A549 (cell line): ENCODE measurements at regions not wholly inside any gene's neighbourhood (a gene's known extent, or its start where the extent isn't known, plus 50 kb on each side); places are given as distances from the start of the nearest gene placed in this dataset.
A peak's percentile ranks its signal among the peaks of the same experiment; 100 is the strongest.

Source experiments
- ATAC-seq, 2 experiments: fragments of 200-7000 bp in 1 of 2; fragments of >200 bp in 1 of 2; cut with Nextera tagmentation in 1 of 2; cut with Tn5 transposase in 1 of 2; 3 replicates each; pipeline versions ENCODE4 v1.8.0 to v1.9.1; 2018 to 2020; ENCODE audit warnings: mild to moderate bottlenecking in 1 of 2, moderate library complexity in 1 of 2
- CTCF ChIA-PET: fragments of 300-600 bp; sonication (Branson Sonifier 250); formaldehyde crosslinking; extraction: SDS; loops from one replicate; lab custom pipeline; 2021; ENCODE audit warnings: antibody characterized with exemption, inconsistent platforms; lab: Yijun Ruan, JAX
- POLR2A ChIA-PET: fragments of 350-600 bp; formaldehyde crosslinking; extraction: SDS; loops from one replicate; lab custom pipeline; 2021; ENCODE audit warnings: antibody characterized with exemption, inconsistent platforms; lab: Yijun Ruan, JAX
- DNase-seq, 2 experiments: peaks; one replicate each; pipeline versions ENCODE4 v3.0.0 to v3.0.0-alpha.2; 2011 to 2016; ENCODE audit warnings: low read depth in 1 of 2, low spot score in 1 of 2
- FAIRE-seq: peaks from 2 replicates; lab custom pipeline; 2011; peaks lifted over from hg19 to GRCh38; lab: Jason Lieb, UNC
- H3K27ac ChIP-seq, 2 experiments: fragments of >200 bp; sonication (Bioruptor Twin); formaldehyde crosslinking; 3 replicates each; pipeline ENCODE4 v1.5.1; 2016 to 2017
- H3K4me1 ChIP-seq: fragments of >200 bp; sonication (Bioruptor Twin); formaldehyde crosslinking; 3 replicates; pipeline ENCODE4 v1.6.1; 2016
- H3K4me2 ChIP-seq: fragments of >200 bp; sonication (Bioruptor Twin); formaldehyde crosslinking; 3 replicates; pipeline ENCODE4 v1.6.1; 2016
- H3K4me3 ChIP-seq: fragments of >200 bp; sonication (Bioruptor Twin); formaldehyde crosslinking; 3 replicates; pipeline ENCODE4 v1.5.1; 2016
- H3K9me3 ChIP-seq: fragments of >200 bp; sonication (Bioruptor Twin); formaldehyde crosslinking; 3 replicates; pipeline ENCODE4 v1.6.1; 2016
- BHLHE40 ChIP-seq: IDR thresholded peaks from 2 replicates; pipeline ENCODE4 v1.6.1; 2012; ENCODE audit warnings: low read depth, low read length, inconsistent platforms
- CBX8 ChIP-seq: fragments of 200-600 bp; sonication (generic); IDR thresholded peaks from 2 replicates; pipeline ENCODE4 v1.6.1; 2016
- CTCF ChIP-seq: fragments of >200 bp; sonication (Bioruptor Twin); formaldehyde crosslinking; IDR thresholded peaks from 3 replicates; pipeline ENCODE4 v1.5.1; 2016
- EHMT2 ChIP-seq: fragments of 200-600 bp; sonication (generic); IDR thresholded peaks from 2 replicates; pipeline ENCODE4 v1.6.1; 2016; ENCODE audit warnings: antibody characterized with exemption, low read depth, mild to moderate bottlenecking, moderate library complexity
- EP300 ChIP-seq, 2 experiments: fragments of >200 bp; sonication (Bioruptor Twin); formaldehyde crosslinking; IDR thresholded peaks; 2 replicates in 1 of 2; 3 replicates in 1 of 2; pipeline ENCODE4 v1.6.1; 2016 to 2017
- FOSL2 ChIP-seq, 2 experiments: fragments of 450-650 bp in 1 of 2; fragments of >200 bp in 1 of 2; sonication (Bioruptor Twin) in 1 of 2; formaldehyde crosslinking; IDR thresholded peaks; 2 replicates each; pipeline versions ENCODE4 v1.5.0 to v1.6.1; 2016 to 2020; ENCODE audit warnings: mild to moderate bottlenecking in 1 of 2, moderate library complexity in 1 of 2
- FOXS1 ChIP-seq: fragments of 250-450 bp; sonication (Bioruptor Pico); IDR thresholded peaks from 2 replicates; pipeline ENCODE4 v1.5.0; 2020; ENCODE audit warnings: mild to moderate bottlenecking, moderate library complexity
- HES2 ChIP-seq: fragments of >200 bp; sonication (Bioruptor Twin); formaldehyde crosslinking; IDR thresholded peaks from 2 replicates; pipeline ENCODE4 v1.6.1; 2016
- HMGXB4 ChIP-seq: fragments of 250-450 bp; sonication (Bioruptor Pico); IDR thresholded peaks from 2 replicates; pipeline ENCODE4 v1.5.0; 2021; ENCODE audit warnings: mild to moderate bottlenecking, moderate library complexity, borderline replicate concordance
- HOXB5 ChIP-seq: fragments of 250-450 bp; sonication (Bioruptor Pico); IDR thresholded peaks from 2 replicates; pipeline ENCODE4 v1.5.0; 2020; ENCODE audit warnings: mild to moderate bottlenecking, moderate library complexity
- MAFK ChIP-seq: fragments of 450-650 bp; IDR thresholded peaks from 2 replicates; pipeline ENCODE4 v1.6.1; 2014; ENCODE audit not compliant: partially characterized antibody
- NPAS2 ChIP-seq: fragments of 250-450 bp; sonication (Bioruptor Pico); IDR thresholded peaks from 2 replicates; pipeline ENCODE4 v1.8.0; 2022; ENCODE audit warnings: mild to moderate bottlenecking, moderate library complexity, borderline replicate concordance
- PHF8 ChIP-seq: fragments of 200-600 bp; sonication (generic); IDR thresholded peaks from 2 replicates; pipeline ENCODE4 v1.6.1; 2016; ENCODE audit warnings: low read depth, mild to moderate bottlenecking, antibody characterized with exemption, moderate library complexity, borderline replicate concordance
- POLR2A ChIP-seq: IDR thresholded peaks from 2 replicates; pipeline ENCODE4 v1.6.1; 2012; ENCODE audit warnings: mild to moderate bottlenecking, low read length
- RCOR1 ChIP-seq: fragments of 150-350 bp; IDR thresholded peaks from 2 replicates; pipeline ENCODE4 v1.6.1; 2014; ENCODE audit warnings: antibody characterized with exemption, low read length, low read depth
- RFX5 ChIP-seq: fragments of 450-650 bp; IDR thresholded peaks from 2 replicates; pipeline ENCODE4 v1.7.1; 2014; ENCODE audit warnings: antibody characterized with exemption, mild to moderate bottlenecking, moderate library complexity
- RNF2 ChIP-seq: fragments of 200-600 bp; sonication (generic); IDR thresholded peaks from 2 replicates; pipeline ENCODE4 v1.6.1; 2016; ENCODE audit warnings: low read depth, mild to moderate bottlenecking, antibody characterized with exemption, moderate library complexity, borderline replicate concordance
- TFCP2L1 ChIP-seq: fragments of 250-450 bp; sonication (Bioruptor Pico); IDR thresholded peaks from 2 replicates; pipeline ENCODE4 v1.5.0; 2021; ENCODE audit warnings: mild to moderate bottlenecking
- ZC3H11A ChIP-seq: fragments of 450-650 bp; IDR thresholded peaks from 2 replicates; pipeline ENCODE4 v1.6.1; 2014; ENCODE audit warnings: antibody characterized with exemption, mild to moderate bottlenecking
- ZFP36 ChIP-seq: fragments of 450-650 bp; IDR thresholded peaks from 2 replicates; pipeline ENCODE4 v1.6.1; 2014; ENCODE audit warnings: borderline replicate concordance; ENCODE audit not compliant: partially characterized antibody
- WGBS: methylation state at CpG from one replicate; pipeline ENCODE4 v1.1.6; 2017; ENCODE audit errors: missing lambda C conversion rate; 5-methylcytosine and 5-hydroxymethylcytosine counted together
- TF ChIP-seq, protein P1 (sequence below): fragments of >200 bp; sonication (Bioruptor Twin); formaldehyde crosslinking; IDR thresholded peaks from 3 replicates; pipeline ENCODE4 v1.6.1; 2016
- TF ChIP-seq, protein P2 (sequence below): IDR thresholded peaks from 2 replicates; pipeline ENCODE4 v1.6.1; 2012

DNA sequence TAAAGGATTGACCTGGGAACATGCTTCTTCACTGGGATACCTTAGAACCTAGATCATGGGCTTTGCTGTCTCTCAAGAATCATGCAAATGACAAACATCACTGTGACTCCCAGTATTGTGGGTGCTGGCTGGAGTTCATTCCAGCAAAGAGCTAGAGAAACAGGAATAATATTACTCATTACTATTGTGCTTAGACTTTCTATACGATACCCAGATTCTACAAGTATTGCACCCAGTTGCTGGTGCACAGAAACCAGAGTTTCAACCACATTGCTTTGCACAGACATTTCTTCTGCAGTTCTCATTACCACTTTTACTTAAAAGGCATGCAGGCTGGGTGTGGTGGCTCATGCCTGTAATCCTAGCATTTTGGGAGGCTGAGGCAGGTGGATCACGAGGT, 220.4 kb upstream of the ZNF217 start:
- DNase-seq, result no peak
- no peak for FAIRE-seq
- Histone ChIP-seq H3K4me3 (no peak overlapping the region), H3K4me2 (no peak overlapping the region), H3K4me1 (peaks cover 22% of the 10 kb centered on the region), H3K9me3 (no peaks in the 10 kb centered on the region), H3K27ac (peak overlapping the region in 1 of 2 experiments; percentile 13; a peak in 2 of 6 replicates)
- TF ChIP-seq EHMT2 (no peak), ZFP36 (no peak), RCOR1 (no peak), EP300 (IDR thresholded peaks at IDR 0.05) (no peak), HMGXB4 (CRISPR knock-in tag) (no peak)
- CTCF ChIA-PET, result interaction anchor here (0.6 to 0.9 kb wide), 3 partner anchors 102 to 827 kb away, joined by 3 read pairs; no protein-coding TSS in a partner anchor
- POLR2A ChIA-PET, result no interaction called here
- 91% methylated on average over 2 of the region's 2 CpGs for WGBS
- no peak for ATAC-seq

DNA sequence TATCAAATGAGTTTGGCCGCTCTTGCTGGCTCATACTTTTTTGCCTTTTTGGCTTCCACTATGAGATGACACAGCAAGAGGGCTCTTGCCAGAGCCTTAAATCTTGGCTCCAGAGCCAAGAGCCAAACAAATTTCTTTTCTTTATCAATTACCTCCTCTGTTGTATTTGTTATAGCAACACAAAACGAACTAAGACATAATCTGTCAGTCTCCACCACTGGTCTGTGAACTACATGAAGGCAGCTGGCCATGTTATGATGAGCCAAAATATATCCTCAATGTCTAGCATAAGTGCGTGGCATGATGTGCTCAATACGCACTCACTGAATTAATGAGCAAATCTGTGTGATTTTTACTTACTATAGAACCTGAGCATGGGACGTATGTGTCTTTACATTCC, 220.0 kb upstream of the ZNF217 start:
- 77% methylated on average over 5 of the region's 5 CpGs for WGBS
- Histone ChIP-seq H3K4me1 (peaks cover 25% of the 10 kb centered on the region), H3K9me3 (no peaks in the 10 kb centered on the region), H3K4me2 (no peak overlapping the region), H3K27ac (peak overlapping the region in 1 of 2 experiments; percentile 13; a peak in 2 of 6 replicates), H3K4me3 (no peak overlapping the region)
- no peak for FAIRE-seq
- TF ChIP-seq POLR2A, result no peak
- TF ChIP-seq RNF2, result no peak
- no peak for TF ChIP-seq TFCP2L1 (CRISPR knock-in tag)
- no peak for TF ChIP-seq CTCF
- TF ChIP-seq ZC3H11A, result no peak
- TF ChIP-seq NPAS2, result no peak
- no peak for TF ChIP-seq MAFK
- TF ChIP-seq CBX8, result no peak
- no peak for TF ChIP-seq FOSL2 (IDR thresholded peaks at IDR 0.05)
- no peak for TF ChIP-seq FOSL2 (CRISPR knock-in tag; IDR thresholded peaks at IDR 0.05)
- no peak for TF ChIP-seq BHLHE40
- TF ChIP-seq, protein P1, sequence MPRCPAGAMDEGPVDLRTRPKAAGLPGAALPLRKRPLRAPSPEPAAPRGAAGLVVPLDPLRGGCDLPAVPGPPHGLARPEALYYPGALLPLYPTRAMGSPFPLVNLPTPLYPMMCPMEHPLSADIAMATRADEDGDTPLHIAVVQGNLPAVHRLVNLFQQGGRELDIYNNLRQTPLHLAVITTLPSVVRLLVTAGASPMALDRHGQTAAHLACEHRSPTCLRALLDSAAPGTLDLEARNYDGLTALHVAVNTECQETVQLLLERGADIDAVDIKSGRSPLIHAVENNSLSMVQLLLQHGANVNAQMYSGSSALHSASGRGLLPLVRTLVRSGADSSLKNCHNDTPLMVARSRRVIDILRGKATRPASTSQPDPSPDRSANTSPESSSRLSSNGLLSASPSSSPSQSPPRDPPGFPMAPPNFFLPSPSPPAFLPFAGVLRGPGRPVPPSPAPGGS, result no peak
- TF ChIP-seq, protein P2, sequence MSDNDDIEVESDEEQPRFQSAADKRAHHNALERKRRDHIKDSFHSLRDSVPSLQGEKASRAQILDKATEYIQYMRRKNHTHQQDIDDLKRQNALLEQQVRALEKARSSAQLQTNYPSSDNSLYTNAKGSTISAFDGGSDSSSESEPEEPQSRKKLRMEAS, result no peak
- TF ChIP-seq EP300 (IDR thresholded peaks at IDR 0.05), result no peak
- TF ChIP-seq RFX5, result no peak
- no peak for TF ChIP-seq FOXS1 (CRISPR knock-in tag)
- TF ChIP-seq HES2, result no peak
- TF ChIP-seq PHF8, result no peak
- TF ChIP-seq HOXB5, result no peak
- POLR2A ChIA-PET, result no interaction called here
- CTCF ChIA-PET, result no interaction called here
- no peak for DNase-seq
- no peak for ATAC-seq
